ENCODE measurements at regions not wholly inside any gene's neighbourhood (a gene's known extent, or its start where the extent isn't known, plus 50 kb on each side); places are given as distances from the start of the nearest gene placed in this dataset.

GRCh38 chr4:12770351-12770750, 713.8 kb downstream of the RAB28 start:
- no peak overlapping the region for H3K27ac ChIP-seq
- no peaks in the 10 kb centered on the region for H3K4me1 ChIP-seq (ENCODE audit: control insufficient read depth in 1 of 2, low read depth in 2 of 2)
- no peaks in the 10 kb centered on the region for H3K9me3 ChIP-seq
- no peak for TF ChIP-seq CTCF (IDR thresholded peaks at IDR 0.05)
- H3K36me3 ChIP-seq = no peaks in the 10 kb centered on the region
- H3K27me3 ChIP-seq (replicated peaks; ENCODE audit: insufficient read depth) = no peaks in the 10 kb centered on the region
- no peak for ATAC-seq (ENCODE audit: insufficient number of reproducible peaks, low FRiP score, low read depth)
- no peak for DNase-seq (ENCODE audit: low spot score)
- no peak overlapping the region for H3K4me3 ChIP-seq

- Histone ChIP-seq H3K4me3 (no peak overlapping the region), H3K9me3 (no peaks in the 10 kb centered on the region), H3K27me3 (replicated peaks; ENCODE audit: insufficient read depth) (no peaks in the 10 kb centered on the region), H3K36me3 (no peaks in the 10 kb centered on the region), H3K27ac (no peak overlapping the region), H3K4me1 (ENCODE audit: control insufficient read depth in 1 of 2, low read depth in 2 of 2) (no peaks in the 10 kb centered on the region)
- DNase-seq (ENCODE audit: low spot score) = no peak
- no peak for ATAC-seq (ENCODE audit: insufficient number of reproducible peaks, low FRiP score, low read depth)
- no peak for TF ChIP-seq CTCF (IDR thresholded peaks at IDR 0.05)
These were observed 722.4 kb downstream of the RAB28 start for GRCh38 chr4:12761694-12762093.

- no peaks in the 10 kb centered on the region for H3K9me3 ChIP-seq
- ATAC-seq (ENCODE audit: insufficient number of reproducible peaks, low FRiP score, low read depth) (no peak), DNase-seq (ENCODE audit: low spot score) (no peak)
- H3K4me3 ChIP-seq = no peak overlapping the region
- no peaks in the 10 kb centered on the region for H3K36me3 ChIP-seq
- no peaks in the 10 kb centered on the region for H3K27me3 ChIP-seq (replicated peaks; ENCODE audit: insufficient read depth)
- no peak for TF ChIP-seq CTCF (IDR thresholded peaks at IDR 0.05)
- no peak overlapping the region for H3K27ac ChIP-seq
- H3K4me1 ChIP-seq (ENCODE audit: control insufficient read depth in 1 of 2, low read depth in 2 of 2) = no peaks in the 10 kb centered on the region
These were observed 737.0 kb downstream of the RAB28 start for GRCh38 chr4:12747154-12747553.

- Histone ChIP-seq H3K4me1 (ENCODE audit: control insufficient read depth in 1 of 2, low read depth in 2 of 2) (no peaks in the 10 kb centered on the region), H3K4me3 (no peak overlapping the region), H3K9me3 (no peaks in the 10 kb centered on the region), H3K36me3 (no peaks in the 10 kb centered on the region), H3K27ac (no peak overlapping the region), H3K27me3 (replicated peaks; ENCODE audit: insufficient read depth) (no peaks in the 10 kb centered on the region)
- no peak for TF ChIP-seq CTCF (IDR thresholded peaks at IDR 0.05)
- DNase-seq (ENCODE audit: low spot score) = no peak
- ATAC-seq (ENCODE audit: insufficient number of reproducible peaks, low FRiP score, low read depth) = no peak
These were observed 737.9 kb downstream of the RAB28 start for GRCh38 chr4:12746221-12746620.

GRCh38 chr4:12734586-12734985, 749.6 kb downstream of the RAB28 start:
- no peak for DNase-seq (ENCODE audit: low spot score)
- no peaks in the 10 kb centered on the region for H3K36me3 ChIP-seq
- no peaks in the 10 kb centered on the region for H3K4me1 ChIP-seq (ENCODE audit: control insufficient read depth in 1 of 2, low read depth in 2 of 2)
- no peaks in the 10 kb centered on the region for H3K9me3 ChIP-seq
- no peak overlapping the region for H3K27ac ChIP-seq
- H3K4me3 ChIP-seq = no peak overlapping the region
- H3K27me3 ChIP-seq (replicated peaks; ENCODE audit: insufficient read depth) = no peaks in the 10 kb centered on the region
- TF ChIP-seq CTCF (IDR thresholded peaks at IDR 0.05) = no peak
- no peak for ATAC-seq (ENCODE audit: insufficient number of reproducible peaks, low FRiP score, low read depth)
